ENCODE measurements at regions not wholly inside any gene's neighbourhood (a gene's known extent, or its start where the extent isn't known, plus 50 kb on each side); places are given as distances from the start of the nearest gene placed in this dataset.
"Not testable (repeated sequence)": the region's sequence is repeated elsewhere in the genome, so short reads cannot be mapped to it uniquely, and the experiment has no call there.

DNA sequence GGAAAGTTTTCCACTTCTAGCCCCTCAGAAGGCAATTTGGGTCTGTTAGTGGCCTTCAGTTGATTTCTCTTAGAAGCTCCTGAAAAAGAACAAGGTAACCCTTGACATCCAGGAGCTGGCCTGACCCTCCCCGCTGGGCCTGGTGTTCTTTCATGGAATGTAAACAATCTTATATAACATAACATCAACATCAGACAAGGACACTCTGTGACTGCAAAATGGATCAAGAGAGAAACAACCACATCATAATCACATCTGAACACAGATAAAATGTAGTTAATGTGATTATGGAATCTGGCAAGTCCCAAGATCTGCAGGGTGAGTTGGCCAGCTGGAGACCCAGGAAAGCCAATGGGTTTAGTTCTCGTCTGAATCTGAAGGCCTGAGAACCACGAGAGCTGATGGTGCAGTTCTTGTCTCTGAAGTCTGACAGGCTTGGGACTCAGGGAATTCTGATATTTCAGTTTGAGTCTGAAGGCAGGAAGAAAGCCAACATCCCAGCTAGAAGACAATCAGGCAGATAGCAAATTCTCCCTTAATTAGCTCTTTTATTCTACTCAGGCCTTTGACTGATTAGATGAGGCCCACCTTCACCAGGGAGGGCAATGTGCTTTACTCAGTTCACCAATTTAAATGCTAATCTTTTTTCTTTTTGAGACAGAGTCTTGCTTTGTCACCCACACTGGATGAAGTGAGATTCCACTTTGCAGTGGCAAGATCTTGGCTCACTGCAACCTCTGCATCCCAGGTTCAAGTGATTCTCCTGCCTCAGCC, 91.4 kb upstream of the NAMPT start:
- DNase-seq (ENCODE audit: low read depth in 2 of 2): no peak

GRCh38 chr7:106375499-106375898, 90.7 kb upstream of the NAMPT start:
- DNase-seq (ENCODE audit: low read depth in 2 of 2): no peak

DNA sequence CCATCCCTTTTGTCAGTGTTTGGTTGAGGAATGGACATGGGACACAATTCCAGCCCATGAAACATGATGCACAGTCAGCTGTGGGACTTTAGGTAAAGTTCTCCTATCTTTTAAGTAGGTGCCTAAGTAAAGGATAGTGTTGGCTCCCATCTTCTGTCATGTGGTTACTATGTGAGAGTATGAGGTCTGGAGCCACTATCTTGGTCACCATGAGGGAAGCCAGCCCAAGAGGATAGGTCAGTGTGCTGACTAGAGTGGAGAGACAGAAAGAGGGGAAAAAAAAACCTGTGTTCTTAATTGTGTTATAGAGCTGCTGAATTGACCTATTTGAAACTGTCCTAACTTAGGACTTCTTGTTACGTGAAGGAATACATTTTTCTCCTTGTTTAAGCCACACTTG, 89.7 kb upstream of the NAMPT start:
- no peak for DNase-seq (ENCODE audit: low read depth in 2 of 2)

GRCh38 chr7:106372595-106373318, 88.0 kb upstream of the NAMPT start:
- no peak for DNase-seq (ENCODE audit: low read depth in 2 of 2)

DNA sequence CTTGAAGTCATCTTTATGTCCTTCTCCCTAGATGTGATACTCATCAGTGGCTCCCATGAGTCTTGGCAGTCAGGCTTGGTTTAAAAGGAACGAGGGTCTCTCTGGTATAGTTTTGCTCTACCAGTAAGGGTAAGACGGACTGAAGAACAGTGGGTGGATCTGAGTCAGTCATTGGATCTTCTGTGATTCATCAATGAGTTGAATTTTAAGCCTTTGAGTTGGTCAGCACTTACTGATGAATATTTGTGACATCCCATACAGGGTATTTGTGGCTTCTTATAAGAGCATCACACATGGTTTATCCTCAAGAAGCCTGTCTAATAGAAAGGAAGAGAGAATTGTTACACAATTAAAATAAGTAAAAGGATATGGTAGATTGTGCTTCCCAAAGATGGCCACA, 87.3 kb upstream of the NAMPT start:
- DNase-seq (ENCODE audit: low read depth in 2 of 2): no peak

DNA sequence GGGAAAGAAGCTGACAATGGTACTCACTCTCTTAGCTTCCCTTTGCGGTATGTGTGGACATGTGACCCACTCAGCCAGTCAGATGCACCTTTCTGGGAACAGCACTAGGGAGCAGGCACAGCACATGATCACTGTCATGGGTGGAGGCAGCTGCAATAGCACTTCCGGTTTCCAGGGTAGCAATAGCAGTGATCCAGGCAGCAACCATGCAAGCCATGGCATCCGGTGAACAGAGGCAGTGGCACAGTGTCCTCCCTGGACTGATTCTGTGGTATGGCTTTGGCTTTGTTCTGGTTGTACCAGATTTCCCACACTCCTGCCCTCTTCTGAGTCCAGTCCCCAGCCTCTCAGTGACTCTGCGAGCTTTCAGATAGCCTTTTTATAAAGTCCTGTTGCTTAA, 86.8 kb upstream of the NAMPT start:
- no peak for DNase-seq (ENCODE audit: low read depth in 2 of 2)

DNA sequence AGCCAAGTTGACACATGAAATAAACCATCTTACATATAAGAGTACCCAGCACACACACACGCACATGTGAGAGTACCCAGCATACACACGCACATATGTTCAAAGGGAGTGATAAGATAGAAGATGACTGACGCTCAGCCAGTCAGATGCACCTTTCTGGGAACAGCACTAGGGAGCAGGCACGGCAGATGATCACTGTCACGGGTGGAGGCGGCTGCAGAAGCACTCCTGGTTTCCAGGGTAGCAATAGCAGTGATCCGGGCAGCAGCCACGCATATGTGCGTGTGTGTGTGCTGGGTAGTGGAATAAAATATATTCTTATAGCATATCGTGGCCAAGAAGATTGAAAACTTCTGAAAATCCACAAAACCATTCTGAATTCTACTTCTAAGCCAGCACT, 85.8 kb upstream of the NAMPT start:
- no peak for DNase-seq (ENCODE audit: low read depth in 2 of 2)

- DNase-seq (ENCODE audit: low read depth in 2 of 2): no peak
Measured at GRCh38 chr7:106369816-106370215, 85.0 kb upstream of the NAMPT start.

- DNase-seq (ENCODE audit: low read depth in 2 of 2): no peak
Measured at GRCh38 chr7:106369352-106369751, 84.6 kb upstream of the NAMPT start.

DNA sequence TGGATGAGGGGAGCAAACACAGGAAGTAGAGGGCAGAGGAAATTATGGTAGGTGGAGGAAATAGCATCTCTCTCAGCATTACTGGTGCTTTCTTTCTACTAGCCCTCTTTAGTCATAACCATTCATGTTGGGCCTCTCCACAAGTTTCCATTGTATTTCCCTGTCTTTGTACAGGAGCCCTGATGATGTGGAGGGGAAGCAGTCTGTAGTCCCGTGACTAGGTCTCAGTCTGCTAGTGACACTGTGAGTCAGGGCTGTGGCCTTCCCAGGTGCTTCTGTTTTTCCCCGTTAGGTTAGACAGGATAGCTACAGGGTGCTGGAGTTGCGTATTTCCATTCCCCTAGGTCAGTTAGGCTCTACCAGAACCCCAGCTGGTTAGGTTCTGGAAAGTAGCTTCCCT, 82.9 kb upstream of the NAMPT start:
- no peak for DNase-seq (ENCODE audit: low read depth in 2 of 2)

DNA sequence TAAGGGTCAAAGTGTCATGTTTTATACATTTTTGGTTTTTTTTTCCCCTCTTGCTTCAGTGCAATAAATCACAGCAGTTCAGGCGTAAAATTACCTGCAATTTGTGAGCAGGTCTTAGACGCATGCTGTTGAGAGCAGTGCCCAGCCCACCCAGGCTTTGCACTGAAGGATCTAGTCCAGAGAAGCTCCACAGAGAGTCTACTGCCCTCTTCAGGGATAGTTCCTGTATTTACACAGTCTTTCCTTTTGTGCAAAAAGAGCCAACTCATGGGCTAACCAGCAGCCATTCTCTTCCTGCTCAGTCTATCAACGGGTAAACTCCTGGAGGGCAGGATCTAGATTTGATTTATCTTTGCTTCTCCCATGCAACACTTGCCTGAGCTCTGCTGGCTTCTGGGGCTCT, 82.2 kb upstream of the NAMPT start:
- no peak for DNase-seq (ENCODE audit: low read depth in 2 of 2)

- no peak for DNase-seq (ENCODE audit: low read depth in 2 of 2)
Measured at GRCh38 chr7:106365252-106366005, 80.6 kb upstream of the NAMPT start.

GRCh38 chr7:106362507-106362906, 77.7 kb upstream of the NAMPT start:
- not testable (repeated sequence) for DNase-seq (ENCODE audit: low read depth in 2 of 2)

DNA sequence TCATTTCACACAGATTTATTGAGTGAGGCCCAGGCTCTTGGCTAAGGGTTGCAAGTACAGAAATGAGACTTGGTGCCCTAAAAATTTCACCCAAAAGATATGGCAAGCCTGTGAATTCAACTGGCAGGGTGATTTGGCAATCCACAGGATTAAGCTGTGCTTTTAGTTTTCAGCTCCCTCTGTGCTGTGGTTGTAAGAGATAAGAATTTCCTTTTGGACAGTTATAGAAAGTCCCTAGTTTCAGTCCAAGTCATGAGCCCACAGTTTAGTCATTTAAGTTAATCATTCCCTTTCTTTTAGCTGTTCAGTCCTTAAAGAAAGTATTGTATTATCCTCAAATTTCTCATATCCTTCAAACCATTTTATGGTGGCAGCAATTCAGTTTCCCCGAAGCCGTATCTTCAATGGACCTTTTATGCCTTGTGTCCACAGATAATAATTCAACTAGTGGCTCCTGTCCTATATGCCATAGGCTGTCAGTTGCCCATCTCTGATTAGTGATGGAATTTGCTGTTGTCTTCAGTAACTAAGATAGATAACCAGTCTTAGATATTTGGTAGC, 73.4 kb upstream of the NAMPT start:
- no peak for DNase-seq (ENCODE audit: low read depth in 2 of 2)

- DNase-seq (ENCODE audit: low read depth in 2 of 2): no peak
Measured at GRCh38 chr7:106357675-106358074, 72.9 kb upstream of the NAMPT start.

- DNase-seq (ENCODE audit: low read depth in 2 of 2): no peak
Measured at GRCh38 chr7:106354822-106355221, 70.0 kb upstream of the NAMPT start.

DNA sequence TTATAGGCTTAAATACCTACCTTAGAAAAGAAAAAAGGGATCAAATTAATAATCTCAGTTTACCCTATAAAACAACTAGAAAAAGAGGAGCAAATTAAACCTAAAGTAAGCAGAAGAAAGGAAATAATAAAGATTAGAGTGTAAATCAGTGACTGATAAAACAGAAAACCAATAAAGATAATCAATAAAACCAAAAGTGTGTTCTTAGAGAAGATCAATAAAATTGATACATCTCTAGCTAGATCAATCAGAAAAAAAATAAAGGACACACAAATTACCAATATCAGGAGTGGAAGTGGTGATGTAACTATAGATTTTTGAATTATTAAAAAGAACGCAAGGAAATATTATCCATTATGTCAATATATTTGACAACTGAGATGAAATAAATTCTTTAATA, 69.2 kb upstream of the NAMPT start:
- DNase-seq (ENCODE audit: low read depth in 2 of 2): no peak

DNA sequence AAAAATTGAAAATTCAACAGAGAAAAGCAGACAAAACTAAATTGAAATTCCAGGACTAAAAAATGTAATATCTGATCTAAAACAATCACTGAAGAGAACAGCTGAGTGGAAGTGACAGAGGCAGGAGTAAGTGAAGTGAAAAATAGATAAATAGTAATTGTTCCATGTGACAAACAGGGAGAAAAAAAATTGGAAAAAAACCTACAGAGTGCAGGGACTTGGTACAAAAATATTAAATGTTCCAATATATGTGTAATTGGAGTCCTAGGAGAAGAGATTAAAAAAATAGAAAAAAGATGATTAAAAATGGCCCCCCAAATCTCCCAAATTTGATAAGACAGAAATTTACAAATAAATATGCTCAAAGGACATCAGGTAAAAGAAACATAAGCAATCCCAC, 63.4 kb upstream of the NAMPT start:
- DNase-seq (ENCODE audit: low read depth in 2 of 2): no peak

- DNase-seq (ENCODE audit: low read depth in 2 of 2): no peak
Measured at GRCh38 chr7:106347229-106347833, 62.5 kb upstream of the NAMPT start.

GRCh38 chr7:106346678-106347217, 62.0 kb upstream of the NAMPT start:
- DNase-seq (ENCODE audit: low read depth in 2 of 2): peak in 1 of 2 donors; percentile 35

DNA sequence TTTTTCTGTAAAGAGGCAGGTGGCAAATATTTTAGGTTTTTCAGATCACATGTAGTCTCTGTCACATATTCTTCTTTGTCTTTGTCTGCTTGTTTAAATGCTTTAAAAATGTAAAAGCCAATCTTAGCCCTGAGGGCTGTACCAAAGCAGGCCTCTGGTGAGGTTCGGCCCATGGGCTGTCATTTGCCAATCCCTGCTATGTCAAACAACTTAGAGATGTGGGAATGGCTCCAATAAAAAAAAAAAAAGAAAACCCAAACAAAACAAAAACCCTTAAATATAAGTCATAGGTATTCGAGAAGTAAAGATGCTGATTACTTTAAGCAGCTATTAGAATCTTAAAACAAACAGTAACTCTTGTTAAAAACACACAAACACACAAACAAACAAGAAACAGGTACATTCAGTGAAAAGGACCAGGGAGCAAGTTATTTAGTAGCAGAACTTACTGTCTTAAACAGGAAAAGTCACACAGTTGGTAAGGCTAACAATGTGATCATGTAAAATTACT, 61.4 kb upstream of the NAMPT start:
- DNase-seq (ENCODE audit: low read depth in 2 of 2): no peak

Data from stimulated activated CD4-positive, alpha-beta T cell treated with anti-CD3 and anti-CD28 coated beads, Interleukin-1b, Interleukin-23, amount 100 ng/mL, for 4 hours (primary cell).